ENCODE measurements at regions not wholly inside any gene's neighbourhood (a gene's known extent, or its start where the extent isn't known, plus 50 kb on each side); places are given as distances from the start of the nearest gene placed in this dataset.

GRCh38 chr3:72340476-72341379, 507.5 kb downstream of the SHQ1 start:
- ChIA-PET POLR2A (no interaction called here), CTCF (interaction anchor here (0.6 to 1.2 kb wide), 3 partner anchors 8 to 756 kb away, joined by 3 to 4 read pairs (median 3); no protein-coding TSS in a partner anchor)
- Mint-ChIP-seq H3K9me3 (no peaks in the 10 kb centered on the region), H3K36me3 (ENCODE audit: low read depth) (no peaks in the 10 kb centered on the region), H3K4me3 (no peak overlapping the region), H3K27ac (no peak overlapping the region), H3K4me1 (peaks cover 39% of the 10 kb centered on the region), H3K27me3 (no peaks in the 10 kb centered on the region)
- no peak for DNase-seq

- Mint-ChIP-seq H3K27me3 (no peaks in the 10 kb centered on the region), H3K4me3 (no peak overlapping the region), H3K27ac (no peak overlapping the region), H3K4me1 (peaks cover 33% of the 10 kb centered on the region), H3K9me3 (no peaks in the 10 kb centered on the region), H3K36me3 (ENCODE audit: low read depth) (no peaks in the 10 kb centered on the region)
- CTCF ChIA-PET: interaction anchor here (1.0 to 1.2 kb wide), 3 partner anchors 8 to 482 kb away, joined by 3 to 4 read pairs (median 4); no protein-coding TSS in a partner anchor
- POLR2A ChIA-PET: interaction anchor here (0.7 kb wide), 1 partner anchor 34 kb away, joined by 4 read pairs; no protein-coding TSS in a partner anchor
- DNase-seq: no peak
Observed at GRCh38 chr3:72340056-72340455, 508.2 kb downstream of the SHQ1 start.

- Mint-ChIP-seq H3K9me3 (no peaks in the 10 kb centered on the region), H3K4me3 (no peak overlapping the region), H3K36me3 (ENCODE audit: low read depth) (no peaks in the 10 kb centered on the region), H3K27me3 (no peaks in the 10 kb centered on the region), H3K4me1 (peaks cover 28% of the 10 kb centered on the region), H3K27ac (no peak overlapping the region)
- ChIA-PET POLR2A (interaction anchor here (0.7 kb wide), 1 partner anchor 35 kb away, joined by 4 read pairs; no protein-coding TSS in a partner anchor), CTCF (interaction anchor here (1.0 to 1.2 kb wide), 3 partner anchors 9 to 483 kb away, joined by 3 to 4 read pairs (median 4); no protein-coding TSS in a partner anchor)
- no peak for DNase-seq
Observed at GRCh38 chr3:72339670-72340030, 508.6 kb downstream of the SHQ1 start.

GRCh38 chr3:72338942-72339669, 509.1 kb downstream of the SHQ1 start:
- no peak for DNase-seq
- Mint-ChIP-seq H3K27ac (no peak overlapping the region), H3K4me1 (peaks cover 23% of the 10 kb centered on the region), H3K4me3 (no peak overlapping the region), H3K27me3 (no peaks in the 10 kb centered on the region), H3K36me3 (ENCODE audit: low read depth) (no peaks in the 10 kb centered on the region), H3K9me3 (no peaks in the 10 kb centered on the region)
- ChIA-PET CTCF (interaction anchor here (1.0 kb wide), 1 partner anchor 31 kb away, joined by 4 read pairs; no protein-coding TSS in a partner anchor), POLR2A (no interaction called here)

- ChIA-PET POLR2A (no interaction called here), CTCF (no interaction called here)
Observed at GRCh38 chr3:72338082-72338941, 509.9 kb downstream of the SHQ1 start.

GRCh38 chr3:72337480-72337855, 510.8 kb downstream of the SHQ1 start:
- ChIA-PET CTCF (interaction anchor here (0.8 kb wide), 1 partner anchor 42 kb away, joined by 3 read pairs; no protein-coding TSS in a partner anchor), POLR2A (no interaction called here)
- no peaks in the 10 kb centered on the region for H3K27me3 Mint-ChIP-seq

More at GRCh38 chr3:72338082-72338941, 509.9 kb downstream of the SHQ1 start:
- H3K4me1 Mint-ChIP-seq: peaks cover 15% of the 10 kb centered on the region
- DNase-seq: no peak
- no peaks in the 10 kb centered on the region for H3K9me3 Mint-ChIP-seq
- no peak overlapping the region for H3K4me3 Mint-ChIP-seq
- H3K36me3 Mint-ChIP-seq (ENCODE audit: low read depth): no peaks in the 10 kb centered on the region
- H3K27ac Mint-ChIP-seq: no peak overlapping the region
- H3K27me3 Mint-ChIP-seq: no peaks in the 10 kb centered on the region

GRCh38 chr3:72336821-72337479, 511.3 kb downstream of the SHQ1 start:
- Mint-ChIP-seq H3K27ac (no peak overlapping the region), H3K4me1 (peaks cover 3% of the 10 kb centered on the region), H3K36me3 (ENCODE audit: low read depth) (no peaks in the 10 kb centered on the region), H3K27me3 (no peaks in the 10 kb centered on the region), H3K4me3 (no peak overlapping the region), H3K9me3 (no peaks in the 10 kb centered on the region)
- ChIA-PET CTCF (interaction anchor here (0.8 kb wide), 1 partner anchor 42 kb away, joined by 3 read pairs; no protein-coding TSS in a partner anchor), POLR2A (no interaction called here)
- no peak for DNase-seq

More at GRCh38 chr3:72337480-72337855, 510.8 kb downstream of the SHQ1 start:
- H3K4me3 Mint-ChIP-seq: no peak overlapping the region
- DNase-seq: no peak
- H3K4me1 Mint-ChIP-seq: peaks cover 7% of the 10 kb centered on the region
- no peaks in the 10 kb centered on the region for H3K9me3 Mint-ChIP-seq
- no peak overlapping the region for H3K27ac Mint-ChIP-seq
- H3K36me3 Mint-ChIP-seq (ENCODE audit: low read depth): no peaks in the 10 kb centered on the region

- no peaks in the 10 kb centered on the region for H3K36me3 Mint-ChIP-seq (ENCODE audit: low read depth)
- H3K4me3 Mint-ChIP-seq: no peak overlapping the region
- ChIA-PET POLR2A (no interaction called here), CTCF (interaction anchor here (0.9 to 1.3 kb wide), 2 partner anchors 11 to 13 kb away, joined by 4 read pairs; no protein-coding TSS in a partner anchor)
- H3K27ac Mint-ChIP-seq: no peak overlapping the region
- H3K27me3 Mint-ChIP-seq: no peaks in the 10 kb centered on the region
- H3K4me1 Mint-ChIP-seq: peaks cover 2% of the 10 kb centered on the region
- H3K9me3 Mint-ChIP-seq: no peaks in the 10 kb centered on the region
- DNase-seq: no peak
Observed at GRCh38 chr3:72336114-72336651, 512.1 kb downstream of the SHQ1 start.

- ChIA-PET POLR2A (no interaction called here), CTCF (interaction anchor here (0.9 to 1.3 kb wide), 2 partner anchors 12 to 13 kb away, joined by 4 read pairs; no protein-coding TSS in a partner anchor)
- H3K27ac Mint-ChIP-seq: no peak overlapping the region
- no peaks in the 10 kb centered on the region for H3K4me1 Mint-ChIP-seq
- no peak overlapping the region for H3K4me3 Mint-ChIP-seq
- DNase-seq: no peak
- H3K27me3 Mint-ChIP-seq: no peaks in the 10 kb centered on the region
- H3K36me3 Mint-ChIP-seq (ENCODE audit: low read depth): no peaks in the 10 kb centered on the region
- H3K9me3 Mint-ChIP-seq: no peaks in the 10 kb centered on the region
Observed at GRCh38 chr3:72335458-72336095, 512.7 kb downstream of the SHQ1 start.

- Mint-ChIP-seq H3K4me1 (no peaks in the 10 kb centered on the region), H3K36me3 (ENCODE audit: low read depth) (no peaks in the 10 kb centered on the region), H3K27ac (no peak overlapping the region), H3K4me3 (no peak overlapping the region), H3K9me3 (no peaks in the 10 kb centered on the region), H3K27me3 (no peaks in the 10 kb centered on the region)
- DNase-seq: no peak
- POLR2A ChIA-PET: no interaction called here
- CTCF ChIA-PET: interaction anchor here (0.6 to 2.0 kb wide), 4 partner anchors 12 to 68 kb away, joined by 3 to 7 read pairs (median 4); no protein-coding TSS in a partner anchor
Observed at GRCh38 chr3:72334681-72335457, 513.4 kb downstream of the SHQ1 start.

GRCh38 chr3:72332689-72333088, 515.6 kb downstream of the SHQ1 start:
- H3K27me3 Mint-ChIP-seq: peaks cover 2% of the 10 kb centered on the region
- POLR2A ChIA-PET: no interaction called here
- CTCF ChIA-PET: interaction anchor here (2.0 kb wide), 1 partner anchor 11 kb away, joined by 7 read pairs; no protein-coding TSS in a partner anchor
- DNase-seq: no peak
- H3K27ac Mint-ChIP-seq: no peak overlapping the region
- no peaks in the 10 kb centered on the region for H3K36me3 Mint-ChIP-seq (ENCODE audit: low read depth)
- no peak overlapping the region for H3K4me3 Mint-ChIP-seq
- no peaks in the 10 kb centered on the region for H3K9me3 Mint-ChIP-seq
- H3K4me1 Mint-ChIP-seq: no peaks in the 10 kb centered on the region
